Ishikawa (cell line): ENCODE measurements at regions not wholly inside any gene's neighbourhood (a gene's known extent, or its start where the extent isn't known, plus 50 kb on each side); places are given as distances from the start of the nearest gene placed in this dataset.
A peak's percentile ranks its signal among the peaks of the same experiment; 100 is the strongest.

ENCODE experiments used
- CEBPB ChIP-seq: IDR thresholded peaks from 2 replicates; pipeline ENCODE4 v1.6.1; 2012
- CREB1 ChIP-seq: IDR thresholded peaks from 2 replicates; pipeline ENCODE4 v1.6.1; 2012; ENCODE audit warnings: low read depth
- EGR1 ChIP-seq: IDR thresholded peaks from 2 replicates; pipeline ENCODE4 v1.6.1; 2012
- EP300 ChIP-seq: IDR thresholded peaks from 2 replicates; pipeline ENCODE4 v1.6.1; 2012; ENCODE audit warnings: borderline replicate concordance
- FOXM1 ChIP-seq: IDR thresholded peaks from 2 replicates; pipeline ENCODE4 v1.6.1; 2012; ENCODE audit warnings: low read depth, borderline replicate concordance
- MAX ChIP-seq: IDR thresholded peaks from 2 replicates; pipeline ENCODE4 v1.6.1; 2012
- NFIC ChIP-seq: IDR thresholded peaks from 2 replicates; pipeline ENCODE4 v1.6.1; 2012
- RAD21 ChIP-seq: IDR thresholded peaks from 2 replicates; pipeline ENCODE4 v1.6.1; 2012; ENCODE audit warnings: low read depth
- REST ChIP-seq: IDR thresholded peaks from 2 replicates; pipeline ENCODE4 v1.6.1; 2012; ENCODE audit warnings: low read depth, mild to moderate bottlenecking
- TAF1 ChIP-seq: IDR thresholded peaks from 2 replicates; pipeline ENCODE4 v1.6.1; 2012; ENCODE audit warnings: low read depth, mild to moderate bottlenecking
- TCF12 ChIP-seq: IDR thresholded peaks from 2 replicates; pipeline ENCODE4 v1.6.1; 2012; ENCODE audit warnings: low read depth
- TEAD4 ChIP-seq: IDR thresholded peaks from 2 replicates; pipeline ENCODE4 v1.6.1; 2012
- USF1 ChIP-seq: IDR thresholded peaks from 2 replicates; pipeline ENCODE4 v1.6.1; 2012
- YY1 ChIP-seq: IDR thresholded peaks from 2 replicates; pipeline ENCODE4 v1.6.1; 2012; ENCODE audit warnings: low read depth
- ZBTB7A ChIP-seq: IDR thresholded peaks from 2 replicates; pipeline ENCODE4 v1.6.1; 2012; ENCODE audit warnings: low read depth

- TF ChIP-seq REST = no peak
Observed at GRCh38 chr13:97852181-97852874, 101.1 kb upstream of the IPO5 start.

- TF ChIP-seq ZBTB7A = no peak
- no peak for TF ChIP-seq MAX
- no peak for TF ChIP-seq FOXM1
- TF ChIP-seq TAF1 = no peak
- no peak for TF ChIP-seq RAD21
- no peak for TF ChIP-seq CEBPB
- no peak for TF ChIP-seq TCF12
Observed at GRCh38 chr13:97853550-97853949, 99.9 kb upstream of the IPO5 start.

GRCh38 chr13:97855570-97856303 lies 97.7 kb upstream of the IPO5 start:
- TF ChIP-seq CREB1 = no peak
- peak; percentile 97 for TF ChIP-seq RAD21

GRCh38 chr13:97856304-97856675 lies 97.2 kb upstream of the IPO5 start:
- TF ChIP-seq YY1 (no peak), RAD21 (no peak), MAX (no peak), REST (no peak), EGR1 (no peak), ZBTB7A (no peak), TAF1 (no peak), EP300 (no peak), CEBPB (no peak), CREB1 (no peak), FOXM1 (no peak), USF1 (no peak), TCF12 (no peak), TEAD4 (no peak), NFIC (no peak)

- TF ChIP-seq TAF1 (no peak), YY1 (no peak), FOXM1 (no peak), TEAD4 (no peak), CEBPB (no peak), EGR1 (no peak), MAX (no peak), NFIC (no peak), CREB1 (no peak), TCF12 (no peak), USF1 (no peak), RAD21 (no peak), EP300 (no peak), ZBTB7A (no peak), REST (no peak)
Observed at GRCh38 chr13:97858161-97858560, 95.3 kb upstream of the IPO5 start.
